Testis (tissue), 2 donors: ENCODE measurements at regions not wholly inside any gene's neighbourhood (a gene's known extent, or its start where the extent isn't known, plus 50 kb on each side); places are given as distances from the start of the nearest gene placed in this dataset.

Source experiments
- CTCF ChIP-seq, 3 experiments: fragments of 450-650 bp in 2 of 3; fragments of 200-600 bp in 1 of 3; sonication (generic) in 1 of 3; IDR thresholded peaks; one replicate each; pipeline ENCODE4 v1.5.1; 2016 to 2019; ENCODE audit warnings: antibody characterized with exemption in 3 of 3, mild to moderate bottlenecking in 2 of 3, moderate library complexity in 1 of 3
- POLR2A ChIP-seq: fragments of 450-650 bp; IDR thresholded peaks from one replicate; pipeline ENCODE4 v1.6.1; 2017; ENCODE audit warnings: antibody characterized with exemption, mild to moderate bottlenecking, moderate library complexity

DNA sequence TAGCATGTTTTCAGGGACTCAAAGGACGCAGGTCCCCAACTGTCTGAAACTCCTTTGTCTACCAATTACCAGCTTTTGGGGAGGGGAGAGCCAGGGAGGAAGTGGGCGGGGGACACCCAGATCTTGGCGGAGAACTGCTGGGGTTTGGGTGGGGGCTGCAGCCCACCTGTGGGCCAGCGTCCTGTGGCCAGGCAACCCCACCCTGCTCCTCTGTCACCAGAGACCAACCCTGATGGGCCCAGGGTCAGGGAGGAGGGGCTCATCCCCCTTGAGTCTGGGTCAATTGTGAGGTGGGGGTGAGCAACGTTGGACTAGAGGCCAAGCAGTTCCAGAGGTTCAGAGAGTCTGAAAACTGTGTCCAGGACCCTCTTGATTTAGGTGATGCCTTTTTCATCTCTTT lies 96.1 kb upstream of the TARDBP start:
- no peak for TF ChIP-seq POLR2A
- TF ChIP-seq CTCF (IDR thresholded peaks at IDR 0.05), result no peak
